NCI-H774 (cell line): ENCODE measurements at regions not wholly inside any gene's neighbourhood (a gene's known extent, or its start where the extent isn't known, plus 50 kb on each side); places are given as distances from the start of the nearest gene placed in this dataset.

Source experiments
- DNase-seq: peaks from one replicate; lab custom pipeline; 2025; lab: John Stamatoyannopoulos, UW

GRCh38 chr16:55943267-55943666 lies 68.1 kb upstream of the CES5A start:
- no peak for DNase-seq

GRCh38 chr16:55942821-55943220 lies 67.6 kb upstream of the CES5A start:
- DNase-seq: no peak

DNA sequence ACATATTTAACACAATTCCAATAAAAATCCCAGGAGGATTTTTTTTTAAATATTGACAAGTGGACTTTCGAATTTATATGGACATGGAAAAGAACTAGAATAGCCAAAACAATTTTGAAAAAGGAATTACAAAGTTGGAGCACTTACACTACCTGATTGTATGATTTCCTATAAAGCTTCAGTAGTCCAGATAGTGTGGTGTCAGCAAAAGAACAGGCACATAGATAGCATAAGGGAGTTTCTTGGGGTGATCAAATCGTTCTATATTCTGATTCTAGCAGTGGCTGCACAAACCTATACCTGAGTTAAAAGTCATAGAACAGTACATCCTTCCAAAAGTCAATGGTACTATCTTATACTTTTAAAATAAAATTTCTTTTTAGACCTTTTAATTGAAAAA lies 66.4 kb upstream of the CES5A start:
- no peak for DNase-seq

- DNase-seq: no peak
Measured at GRCh38 chr16:55938126-55938525, 63.0 kb upstream of the CES5A start.

- no peak for DNase-seq
Measured at GRCh38 chr16:55933038-55933437, 57.9 kb upstream of the CES5A start.

GRCh38 chr16:55930036-55930435 lies 54.9 kb upstream of the CES5A start:
- DNase-seq: no peak

GRCh38 chr16:55929181-55929580 lies 54.0 kb upstream of the CES5A start:
- no peak for DNase-seq

DNA sequence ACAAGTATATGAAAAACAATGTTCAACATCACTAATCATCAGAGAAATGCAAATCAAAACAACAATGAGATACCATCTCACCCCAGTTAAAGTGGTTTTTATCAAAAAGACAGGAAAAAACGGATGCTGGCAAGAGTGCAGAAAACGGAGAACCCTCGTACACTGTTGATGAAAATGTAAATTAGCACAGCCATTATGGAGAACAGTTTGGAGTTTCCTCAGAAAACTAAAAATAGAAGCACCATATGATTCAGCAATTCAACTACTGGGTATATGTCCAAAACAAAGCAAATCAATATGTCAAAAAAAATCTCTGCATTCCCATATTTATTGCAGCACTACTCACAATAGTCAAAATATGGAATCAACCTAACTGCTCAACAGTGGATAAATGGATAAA lies 50.1 kb upstream of the CES5A start:
- DNase-seq: no peak
